ENCODE measurements at regions not wholly inside any gene's neighbourhood (a gene's known extent, or its start where the extent isn't known, plus 50 kb on each side); places are given as distances from the start of the nearest gene placed in this dataset.

DNA sequence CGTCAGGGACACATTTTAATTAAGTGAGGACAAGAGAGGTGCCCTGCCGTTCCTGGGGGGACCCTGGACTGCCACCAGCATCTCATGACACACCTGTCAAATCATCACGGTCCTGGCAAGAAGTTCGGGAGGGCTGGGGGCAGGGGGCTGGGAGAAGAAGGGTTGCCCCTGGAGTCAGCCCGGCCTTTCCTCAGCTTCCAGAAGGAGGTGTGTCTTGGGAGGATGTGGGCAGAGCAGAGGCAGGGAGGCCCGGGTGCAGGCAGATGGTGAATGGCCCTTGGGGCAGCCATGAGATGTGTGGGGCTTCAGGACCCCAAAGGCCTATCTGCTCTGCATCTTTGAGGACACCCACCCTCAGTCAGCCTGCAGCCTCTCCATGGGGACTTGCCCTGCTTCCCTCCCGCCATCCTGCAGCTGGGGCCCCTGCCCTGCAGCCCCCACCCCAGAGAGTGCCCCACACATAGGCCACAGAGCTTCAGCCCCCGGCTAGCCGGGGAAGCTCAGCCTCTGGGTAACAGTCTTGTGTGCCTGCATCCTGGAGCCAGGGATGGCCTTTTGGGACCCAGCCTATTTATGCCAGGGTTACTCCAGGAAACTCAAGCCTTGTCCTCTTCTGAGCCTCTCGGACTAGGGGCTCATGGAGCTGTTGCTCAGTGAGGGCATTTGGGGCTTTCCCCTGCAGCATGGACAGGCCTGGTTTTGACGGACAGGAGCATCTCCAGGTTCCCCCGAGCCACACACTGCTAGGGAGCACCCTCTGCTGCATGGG lies 178.5 kb downstream of the KIF26A start:
- TF ChIP-seq, protein P1, sequence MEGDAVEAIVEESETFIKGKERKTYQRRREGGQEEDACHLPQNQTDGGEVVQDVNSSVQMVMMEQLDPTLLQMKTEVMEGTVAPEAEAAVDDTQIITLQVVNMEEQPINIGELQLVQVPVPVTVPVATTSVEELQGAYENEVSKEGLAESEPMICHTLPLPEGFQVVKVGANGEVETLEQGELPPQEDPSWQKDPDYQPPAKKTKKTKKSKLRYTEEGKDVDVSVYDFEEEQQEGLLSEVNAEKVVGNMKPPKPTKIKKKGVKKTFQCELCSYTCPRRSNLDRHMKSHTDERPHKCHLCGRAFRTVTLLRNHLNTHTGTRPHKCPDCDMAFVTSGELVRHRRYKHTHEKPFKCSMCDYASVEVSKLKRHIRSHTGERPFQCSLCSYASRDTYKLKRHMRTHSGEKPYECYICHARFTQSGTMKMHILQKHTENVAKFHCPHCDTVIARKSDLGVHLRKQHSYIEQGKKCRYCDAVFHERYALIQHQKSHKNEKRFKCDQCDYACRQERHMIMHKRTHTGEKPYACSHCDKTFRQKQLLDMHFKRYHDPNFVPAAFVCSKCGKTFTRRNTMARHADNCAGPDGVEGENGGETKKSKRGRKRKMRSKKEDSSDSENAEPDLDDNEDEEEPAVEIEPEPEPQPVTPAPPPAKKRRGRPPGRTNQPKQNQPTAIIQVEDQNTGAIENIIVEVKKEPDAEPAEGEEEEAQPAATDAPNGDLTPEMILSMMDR (optimal IDR thresholded peaks at IDR 0.05 in 1 of 3, IDR thresholded peaks at IDR 0.05 in 1 of 3, conservative IDR thresholded peaks at IDR 0.05 in 1 of 3; ENCODE audit: extremely low read depth in 1 of 3, insufficient read depth in 2 of 3, low read length in 3 of 3), result no peak
- no peak for TF ChIP-seq EZH2 (IDR thresholded peaks at IDR 0.05; ENCODE audit: low read length)
